MM.1S (cell line): ENCODE measurements at regions not wholly inside any gene's neighbourhood (a gene's known extent, or its start where the extent isn't known, plus 50 kb on each side); places are given as distances from the start of the nearest gene placed in this dataset.

Experiments
- CTCF ChIP-seq: fragments of 300-600 bp; sonication (generic); IDR thresholded peaks from 2 replicates; pipeline ENCODE4 v1.5.1; 2016; ENCODE audit warnings: antibody characterized with exemption, low read length, mixed read lengths
- EZH2 ChIP-seq: fragments of 300-600 bp; sonication (generic); optimal IDR thresholded peaks from 2 replicates; pipeline ENCODE3; 2017; ENCODE audit warnings: low read depth, mild to moderate bottlenecking, antibody characterized with exemption, low read length, mixed read lengths
- EZH2phosphoT487 ChIP-seq: fragments of 300-600 bp; sonication (generic); IDR thresholded peaks from 2 replicates; pipeline ENCODE4 v1.6.1; 2018; ENCODE audit warnings: antibody characterized with exemption, low read length

- TF ChIP-seq CTCF (no peak), EZH2 (no peak), EZH2phosphoT487 (no peak)
Measured at GRCh38 chr11:107118025-107118720, 99.9 kb upstream of the GUCY1A2 start.
